MG63 (cell line): ENCODE measurements at regions not wholly inside any gene's neighbourhood (a gene's known extent, or its start where the extent isn't known, plus 50 kb on each side); places are given as distances from the start of the nearest gene placed in this dataset.

ENCODE experiments used
- DNase-seq: peaks from one replicate; pipeline ENCODE4 v3.0.0-alpha.2; 2020
- H3K27me3 ChIP-seq: fragments of 250-450 bp; sonication (Bioruptor Pico); 2 replicates; pipeline ENCODE4 v1.5.1; 2020; ENCODE audit warnings: mild to moderate bottlenecking, moderate library complexity
- H3K36me3 ChIP-seq: fragments of 250-450 bp; sonication (Bioruptor Pico); 2 replicates; pipeline ENCODE4 v1.5.1; 2020; ENCODE audit warnings: mild to moderate bottlenecking, moderate library complexity
- H3K4me3 ChIP-seq: fragments of 250-450 bp; sonication (Bioruptor Pico); 2 replicates; pipeline ENCODE4 v1.5.1; 2020; ENCODE audit warnings: mild to moderate bottlenecking, moderate library complexity
- H3K9me3 ChIP-seq: fragments of 250-450 bp; sonication (Bioruptor Pico); 2 replicates; pipeline ENCODE4 v1.5.1; 2020; ENCODE audit warnings: mild to moderate bottlenecking, moderate library complexity

- DNase-seq, result no peak
- no peaks in the 10 kb centered on the region for H3K36me3 ChIP-seq
- H3K4me3 ChIP-seq, result no peak overlapping the region
- H3K9me3 ChIP-seq, result no peaks in the 10 kb centered on the region
- H3K27me3 ChIP-seq, result no peaks in the 10 kb centered on the region
Observed at GRCh38 chr10:128833671-128834070, 633.4 kb upstream of the MGMT start.

GRCh38 chr10:128835361-128835760 lies 631.7 kb upstream of the MGMT start:
- no peaks in the 10 kb centered on the region for H3K9me3 ChIP-seq
- H3K4me3 ChIP-seq, result no peak overlapping the region
- no peak for DNase-seq
- no peaks in the 10 kb centered on the region for H3K36me3 ChIP-seq
- H3K27me3 ChIP-seq, result no peaks in the 10 kb centered on the region

GRCh38 chr10:128837478-128837877 lies 629.6 kb upstream of the MGMT start:
- Histone ChIP-seq H3K4me3 (no peak overlapping the region), H3K27me3 (no peaks in the 10 kb centered on the region), H3K36me3 (no peaks in the 10 kb centered on the region), H3K9me3 (no peaks in the 10 kb centered on the region)
- DNase-seq, result no peak

- H3K36me3 ChIP-seq, result no peaks in the 10 kb centered on the region
- DNase-seq, result no peak
- no peaks in the 10 kb centered on the region for H3K9me3 ChIP-seq
- no peak overlapping the region for H3K4me3 ChIP-seq
- no peaks in the 10 kb centered on the region for H3K27me3 ChIP-seq
Observed at GRCh38 chr10:128839134-128839533, 627.9 kb upstream of the MGMT start.

- no peak for DNase-seq
- Histone ChIP-seq H3K4me3 (no peak overlapping the region), H3K27me3 (no peaks in the 10 kb centered on the region), H3K36me3 (no peaks in the 10 kb centered on the region), H3K9me3 (no peaks in the 10 kb centered on the region)
Observed at GRCh38 chr10:128839701-128840100, 627.3 kb upstream of the MGMT start.

- Histone ChIP-seq H3K9me3 (no peaks in the 10 kb centered on the region), H3K27me3 (no peaks in the 10 kb centered on the region), H3K36me3 (no peaks in the 10 kb centered on the region), H3K4me3 (no peak overlapping the region)
- no peak for DNase-seq
Observed at GRCh38 chr10:128843972-128844371, 623.1 kb upstream of the MGMT start.

GRCh38 chr10:128846927-128847326 lies 620.1 kb upstream of the MGMT start:
- no peak for DNase-seq
- Histone ChIP-seq H3K27me3 (no peaks in the 10 kb centered on the region), H3K4me3 (no peak overlapping the region), H3K9me3 (no peaks in the 10 kb centered on the region), H3K36me3 (no peaks in the 10 kb centered on the region)

GRCh38 chr10:128848810-128849209 lies 618.2 kb upstream of the MGMT start:
- Histone ChIP-seq H3K36me3 (no peaks in the 10 kb centered on the region), H3K4me3 (no peak overlapping the region), H3K27me3 (no peaks in the 10 kb centered on the region), H3K9me3 (no peaks in the 10 kb centered on the region)
- no peak for DNase-seq

GRCh38 chr10:128850647-128851046 lies 616.4 kb upstream of the MGMT start:
- H3K9me3 ChIP-seq, result no peaks in the 10 kb centered on the region
- no peaks in the 10 kb centered on the region for H3K27me3 ChIP-seq
- H3K36me3 ChIP-seq, result no peaks in the 10 kb centered on the region
- DNase-seq, result no peak
- H3K4me3 ChIP-seq, result no peak overlapping the region

GRCh38 chr10:128851281-128851680 lies 615.8 kb upstream of the MGMT start:
- no peak for DNase-seq
- Histone ChIP-seq H3K36me3 (no peaks in the 10 kb centered on the region), H3K27me3 (no peaks in the 10 kb centered on the region), H3K9me3 (no peaks in the 10 kb centered on the region), H3K4me3 (no peak overlapping the region)

GRCh38 chr10:128851726-128852125 lies 615.3 kb upstream of the MGMT start:
- DNase-seq, result no peak
- Histone ChIP-seq H3K9me3 (no peaks in the 10 kb centered on the region), H3K4me3 (no peak overlapping the region), H3K27me3 (no peaks in the 10 kb centered on the region), H3K36me3 (no peaks in the 10 kb centered on the region)

GRCh38 chr10:128852449-128852848 lies 614.6 kb upstream of the MGMT start:
- no peak for DNase-seq
- Histone ChIP-seq H3K27me3 (no peaks in the 10 kb centered on the region), H3K9me3 (no peaks in the 10 kb centered on the region)

GRCh38 chr10:128852902-128853301 lies 614.1 kb upstream of the MGMT start:
- DNase-seq, result no peak
- Histone ChIP-seq H3K4me3 (no peak overlapping the region), H3K27me3 (no peaks in the 10 kb centered on the region), H3K36me3 (no peaks in the 10 kb centered on the region), H3K9me3 (no peaks in the 10 kb centered on the region)

More at GRCh38 chr10:128852449-128852848, 614.6 kb upstream of the MGMT start:
- Histone ChIP-seq H3K36me3 (no peaks in the 10 kb centered on the region), H3K4me3 (no peak overlapping the region)

GRCh38 chr10:128853537-128853936 lies 613.5 kb upstream of the MGMT start:
- Histone ChIP-seq H3K27me3 (no peaks in the 10 kb centered on the region), H3K4me3 (no peak overlapping the region), H3K9me3 (no peaks in the 10 kb centered on the region), H3K36me3 (no peaks in the 10 kb centered on the region)
- DNase-seq, result no peak

- no peaks in the 10 kb centered on the region for H3K27me3 ChIP-seq
- H3K9me3 ChIP-seq, result no peaks in the 10 kb centered on the region
- no peaks in the 10 kb centered on the region for H3K36me3 ChIP-seq
- H3K4me3 ChIP-seq, result no peak overlapping the region
- no peak for DNase-seq
Observed at GRCh38 chr10:128854204-128854603, 612.8 kb upstream of the MGMT start.

- peak; percentile 93 for DNase-seq
- Histone ChIP-seq H3K27me3 (no peaks in the 10 kb centered on the region), H3K36me3 (no peaks in the 10 kb centered on the region), H3K4me3 (no peak overlapping the region), H3K9me3 (no peaks in the 10 kb centered on the region)
Observed at GRCh38 chr10:128854963-128855362, 612.1 kb upstream of the MGMT start.

- H3K27me3 ChIP-seq, result no peaks in the 10 kb centered on the region
- no peaks in the 10 kb centered on the region for H3K36me3 ChIP-seq
- H3K9me3 ChIP-seq, result no peaks in the 10 kb centered on the region
- H3K4me3 ChIP-seq, result no peak overlapping the region
- no peak for DNase-seq
Observed at GRCh38 chr10:128855618-128856428, 611.2 kb upstream of the MGMT start.

GRCh38 chr10:128859738-128860386 lies 607.2 kb upstream of the MGMT start:
- Histone ChIP-seq H3K9me3 (no peaks in the 10 kb centered on the region), H3K4me3 (no peak overlapping the region), H3K36me3 (no peaks in the 10 kb centered on the region), H3K27me3 (no peaks in the 10 kb centered on the region)
- no peak for DNase-seq
